ENCODE measurements at regions not wholly inside any gene's neighbourhood (a gene's known extent, or its start where the extent isn't known, plus 50 kb on each side); places are given as distances from the start of the nearest gene placed in this dataset.

- Histone ChIP-seq H3K27ac (ENCODE audit: control insufficient read depth, insufficient read depth, low read length) (no peak overlapping the region), H3K36me3 (ENCODE audit: control insufficient read depth in 2 of 2, extremely low read depth in 1 of 2, insufficient read depth in 2 of 2, low read length in 2 of 2) (no peaks in the 10 kb centered on the region), H3K4me1 (ENCODE audit: control insufficient read depth, extremely low read depth, insufficient read depth, low read length) (no peaks in the 10 kb centered on the region), H2AFZ (ENCODE audit: control insufficient read depth, low read length) (no peak overlapping the region), H3K9me3 (ENCODE audit: control insufficient read depth, low read depth, low read length) (no peaks in the 10 kb centered on the region), H4K20me1 (ENCODE audit: control insufficient read depth, extremely low read depth, insufficient read depth, low read length) (no peaks in the 10 kb centered on the region), H3K9ac (ENCODE audit: control insufficient read depth, extremely low read depth, insufficient read depth, low read length) (no peak overlapping the region), H3K79me2 (ENCODE audit: control insufficient read depth, insufficient read depth, low read length) (no peaks in the 10 kb centered on the region), H3K4me3 (ENCODE audit: control insufficient read depth in 2 of 3, extremely low read depth in 1 of 3, insufficient read depth in 2 of 3, low read depth in 1 of 3, low read length in 3 of 3) (no peak overlapping the region), H3K4me2 (ENCODE audit: control insufficient read depth, extremely low read depth, insufficient read depth, low read depth, low read length) (no peak overlapping the region), H3K9me1 (ENCODE audit: control insufficient read depth, extremely low read depth, insufficient read depth, low read length) (no peaks in the 10 kb centered on the region), H3K27me3 (ENCODE audit: control insufficient read depth, extremely low read depth, insufficient read depth, low read length) (no peaks in the 10 kb centered on the region)
- dilution Hi-C loops (cut with MboI; ENCODE audit: extremely low pct_ligation_motif_present, low sequenced_read_pairs), result no loop called here
- TF ChIP-seq EZH2 (IDR thresholded peaks at IDR 0.05; ENCODE audit: low read length) (no peak), CTCF (optimal IDR thresholded peaks at IDR 0.05 in 1 of 3, IDR thresholded peaks at IDR 0.05 in 1 of 3, conservative IDR thresholded peaks at IDR 0.05 in 1 of 3; ENCODE audit: extremely low read depth in 1 of 3, insufficient read depth in 2 of 3, low read length in 3 of 3) (no peak)
- DNase-seq (ENCODE audit: low read depth, low spot score) (no peak), FAIRE-seq (no peak)
Observed at GRCh38 chr18:79601234-79601633, 78.4 kb upstream of the CTDP1 start.

GRCh38 chr18:79603321-79604204 lies 76.0 kb upstream of the CTDP1 start:
- Histone ChIP-seq H3K27ac (ENCODE audit: control insufficient read depth, insufficient read depth, low read length) (no peak overlapping the region), H3K9ac (ENCODE audit: control insufficient read depth, extremely low read depth, insufficient read depth, low read length) (no peak overlapping the region), H3K4me1 (ENCODE audit: control insufficient read depth, extremely low read depth, insufficient read depth, low read length) (no peaks in the 10 kb centered on the region), H2AFZ (ENCODE audit: control insufficient read depth, low read length) (no peak overlapping the region), H3K4me3 (ENCODE audit: control insufficient read depth in 2 of 3, extremely low read depth in 1 of 3, insufficient read depth in 2 of 3, low read depth in 1 of 3, low read length in 3 of 3) (no peak overlapping the region), H3K36me3 (ENCODE audit: control insufficient read depth in 2 of 2, extremely low read depth in 1 of 2, insufficient read depth in 2 of 2, low read length in 2 of 2) (no peaks in the 10 kb centered on the region), H3K9me1 (ENCODE audit: control insufficient read depth, extremely low read depth, insufficient read depth, low read length) (no peaks in the 10 kb centered on the region), H3K9me3 (ENCODE audit: control insufficient read depth, low read depth, low read length) (no peaks in the 10 kb centered on the region), H4K20me1 (ENCODE audit: control insufficient read depth, extremely low read depth, insufficient read depth, low read length) (no peaks in the 10 kb centered on the region), H3K4me2 (ENCODE audit: control insufficient read depth, extremely low read depth, insufficient read depth, low read depth, low read length) (no peak overlapping the region), H3K79me2 (ENCODE audit: control insufficient read depth, insufficient read depth, low read length) (no peaks in the 10 kb centered on the region), H3K27me3 (ENCODE audit: control insufficient read depth, extremely low read depth, insufficient read depth, low read length) (no peaks in the 10 kb centered on the region)
- no peak for FAIRE-seq
- dilution Hi-C loops (cut with MboI; ENCODE audit: extremely low pct_ligation_motif_present, low sequenced_read_pairs), result no loop called here
- no peak for TF ChIP-seq CTCF (optimal IDR thresholded peaks at IDR 0.05 in 1 of 3, IDR thresholded peaks at IDR 0.05 in 1 of 3, conservative IDR thresholded peaks at IDR 0.05 in 1 of 3; ENCODE audit: extremely low read depth in 1 of 3, insufficient read depth in 2 of 3, low read length in 3 of 3)
- no peak for TF ChIP-seq EZH2 (IDR thresholded peaks at IDR 0.05; ENCODE audit: low read length)
- no peak for DNase-seq (ENCODE audit: low read depth, low spot score)
